GM10248 (cell line): ENCODE measurements at regions not wholly inside any gene's neighbourhood (a gene's known extent, or its start where the extent isn't known, plus 50 kb on each side); places are given as distances from the start of the nearest gene placed in this dataset.

Source experiments
- CTCF ChIA-PET: fragments of 300-600 bp; sonication (Branson Sonifier 250); formaldehyde crosslinking; extraction: SDS; loops from one replicate; lab custom pipeline; 2021; ENCODE audit warnings: antibody characterized with exemption; lab: Yijun Ruan, JAX
- POLR2A ChIA-PET: fragments of 350-650 bp; sonication (Branson Sonifier 250); formaldehyde crosslinking; extraction: SDS; loops from one replicate; lab custom pipeline; 2020; ENCODE audit warnings: antibody characterized with exemption; lab: Yijun Ruan, JAX
- DNase-seq: peaks from one replicate; pipeline ENCODE4 v3.0.0; 2012; ENCODE audit errors: extremely low spot score
- CTCF ChIP-seq: IDR thresholded peaks from 2 replicates; pipeline ENCODE4 v1.5.1; 2012; ENCODE audit warnings: mild to moderate bottlenecking, low read depth; ENCODE audit errors: extremely low read depth, missing control alignments, control extremely low read depth

- no peak for TF ChIP-seq CTCF
- no peak for DNase-seq
- POLR2A ChIA-PET = no interaction called here
- CTCF ChIA-PET = no interaction called here
These were observed 331.1 kb upstream of the NR3C2 start for GRCh38 chr4:148773313-148773712.

GRCh38 chr4:148770848-148771247 lies 328.6 kb upstream of the NR3C2 start:
- ChIA-PET POLR2A (no interaction called here), CTCF (interaction anchor here (1.0 to 1.3 kb wide), 2 partner anchors 19 to 25 kb away, joined by 3 read pairs; no protein-coding TSS in a partner anchor)
- no peak for DNase-seq
- no peak for TF ChIP-seq CTCF

- no peak for DNase-seq
- ChIA-PET POLR2A (no interaction called here), CTCF (interaction anchor here (1.3 kb wide), 1 partner anchor 25 kb away, joined by 3 read pairs; no protein-coding TSS in a partner anchor)
- TF ChIP-seq CTCF = no peak
These were observed 328.2 kb upstream of the NR3C2 start for GRCh38 chr4:148770377-148770776.

GRCh38 chr4:148764720-148765119 lies 322.5 kb upstream of the NR3C2 start:
- TF ChIP-seq CTCF = no peak
- POLR2A ChIA-PET = no interaction called here
- no peak for DNase-seq
- CTCF ChIA-PET = no interaction called here

DNA sequence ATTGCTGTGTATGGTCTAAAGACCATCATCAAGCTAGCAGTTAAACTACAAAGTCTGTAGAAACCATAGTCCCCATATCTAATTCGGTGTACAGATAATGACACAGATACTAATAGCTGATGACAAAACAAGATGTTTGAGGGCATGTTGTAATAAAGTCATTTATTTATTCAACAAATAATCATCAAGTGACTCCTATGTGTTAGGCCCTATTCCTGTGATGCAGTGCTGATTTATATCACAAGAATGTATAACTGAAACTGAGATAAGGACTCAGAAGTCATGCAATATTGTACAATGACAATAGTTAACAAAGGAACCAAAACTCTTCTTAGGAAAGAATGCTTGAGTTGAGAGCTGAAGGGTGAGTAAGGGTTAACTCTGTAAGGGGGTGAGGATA lies 315.0 kb upstream of the NR3C2 start:
- ChIA-PET POLR2A (no interaction called here), CTCF (interaction anchor here (0.6 kb wide), 1 partner anchor 9 kb away, joined by 3 read pairs; no protein-coding TSS in a partner anchor)
- TF ChIP-seq CTCF = no peak
- no peak for DNase-seq

- DNase-seq = no peak
- TF ChIP-seq CTCF = no peak
- ChIA-PET CTCF (interaction anchor here (1.0 to 1.5 kb wide), 2 partner anchors 11 to 14 kb away, joined by 3 read pairs; no protein-coding TSS in a partner anchor), POLR2A (no interaction called here)
These were observed 307.2 kb upstream of the NR3C2 start for GRCh38 chr4:148749403-148749802.

DNA sequence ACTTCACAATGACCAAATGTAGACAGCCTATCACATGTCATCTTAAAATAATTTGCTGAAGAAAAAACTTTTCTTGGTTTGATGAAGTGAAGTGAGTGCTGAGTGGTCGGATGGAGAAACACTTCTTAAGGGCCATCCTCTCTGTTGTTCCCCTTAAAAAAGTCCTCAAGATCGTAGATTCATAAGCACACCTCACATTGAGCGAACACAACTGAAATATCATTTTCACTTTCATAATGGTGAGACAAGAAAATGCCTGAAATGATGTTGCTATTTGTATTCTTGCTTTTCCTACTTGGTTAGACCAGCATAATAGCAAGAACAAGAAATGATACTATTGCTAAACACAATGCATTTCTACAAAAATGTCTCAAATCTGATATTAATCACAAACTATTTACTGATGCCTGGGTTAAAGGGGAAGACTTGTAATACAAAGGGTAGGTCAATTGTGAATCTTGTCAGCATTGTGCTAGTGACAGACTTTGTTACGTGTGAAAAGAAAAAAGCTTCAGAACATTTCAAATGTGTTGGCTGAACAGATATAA lies 305.6 kb upstream of the NR3C2 start:
- POLR2A ChIA-PET = no interaction called here
- CTCF ChIA-PET = interaction anchor here (1.0 kb wide), 1 partner anchor 9 kb away, joined by 3 read pairs; no protein-coding TSS in a partner anchor
- no peak for DNase-seq
- TF ChIP-seq CTCF = no peak
